Liver (tissue), 8 donors: ENCODE measurements at regions not wholly inside any gene's neighbourhood (a gene's known extent, or its start where the extent isn't known, plus 50 kb on each side); places are given as distances from the start of the nearest gene placed in this dataset.

Experiments used
- DNase-seq: peaks from one replicate; pipeline ENCODE4 v3.0.0-alpha.2; 2017; ENCODE audit warnings: low spot score
- H3K27ac ChIP-seq, 2 donors: one replicate each; pipeline ENCODE4 v1.7.0; 2013; ENCODE audit warnings: inconsistent platforms in 2 of 2, low read length in 2 of 2, control low read depth in 1 of 2, low read depth in 1 of 2, mild to moderate bottlenecking in 1 of 2
- H3K27me3 ChIP-seq, 4 donors: one replicate each; pipeline versions ENCODE4 v1.6.1 to v1.7.0; 2013; ENCODE audit warnings: low read length in 3 of 4, inconsistent platforms in 1 of 4, mild to moderate bottlenecking in 1 of 4, moderate library complexity in 1 of 4; ENCODE audit not compliant: control insufficient read depth in 4 of 4, insufficient read depth in 4 of 4
- H3K36me3 ChIP-seq, 4 donors: one replicate each; pipeline versions ENCODE4 v1.6.1 to v1.7.0; 2013; ENCODE audit warnings: low read length in 3 of 4, mild to moderate bottlenecking in 3 of 4, low read depth in 1 of 4, moderate library complexity in 1 of 4; ENCODE audit not compliant: control insufficient read depth in 4 of 4, insufficient read depth in 3 of 4
- H3K4me1 ChIP-seq, 4 donors: one replicate each; pipeline versions ENCODE4 v1.6.1 to v1.7.0; 2013; ENCODE audit warnings: low read length in 3 of 4, mild to moderate bottlenecking in 3 of 4, moderate library complexity in 1 of 4; ENCODE audit not compliant: control insufficient read depth in 4 of 4, insufficient read depth in 4 of 4
- H3K4me3 ChIP-seq, 3 donors: one replicate each; pipeline versions ENCODE4 v1.6.1 to v1.7.0; 2013; ENCODE audit warnings: low read length in 3 of 3, control low read depth in 1 of 3, low read depth in 1 of 3, mild to moderate bottlenecking in 1 of 3
- H3K9ac ChIP-seq, 2 donors: one replicate each; pipeline ENCODE4 v1.7.0; 2013; ENCODE audit warnings: low read length in 2 of 2, mild to moderate bottlenecking in 2 of 2, moderate library complexity in 2 of 2, control low read depth in 1 of 2, low read depth in 1 of 2
- H3K9me3 ChIP-seq, 4 donors: one replicate each; pipeline versions ENCODE4 v1.6.1 to v1.7.0; 2013; ENCODE audit warnings: low read length in 3 of 4; ENCODE audit not compliant: control insufficient read depth in 4 of 4
- CTCF ChIP-seq: fragments of 150-350 bp; IDR thresholded peaks from 2 replicates; pipeline ENCODE4 v1.5.1; 2017; ENCODE audit warnings: improper control_type of control experiment, low read depth, low read length; ENCODE audit not compliant: missing input control
- EGR1 ChIP-seq, 2 donors: IDR thresholded peaks; 2 replicates each; pipeline ENCODE4 v1.6.1; 2016 to 2018; ENCODE audit warnings: antibody characterized with exemption in 2 of 2, low read depth in 2 of 2
- FOXA1 ChIP-seq: IDR thresholded peaks from 2 replicates; pipeline ENCODE4 v1.6.1; 2016; ENCODE audit warnings: antibody characterized with exemption
- GABPA ChIP-seq, 2 donors: IDR thresholded peaks in 1 of 2; conservative IDR thresholded peaks in 1 of 2; 2 replicates each; pipeline ENCODE4 v1.6.1; 2016; ENCODE audit warnings: antibody characterized with exemption in 2 of 2, mild to moderate bottlenecking in 1 of 2, moderate library complexity in 1 of 2
- HNF4G ChIP-seq: IDR thresholded peaks from 2 replicates; pipeline ENCODE4 v1.6.1; 2016; ENCODE audit warnings: antibody characterized with exemption
- MAX ChIP-seq: IDR thresholded peaks from 2 replicates; pipeline ENCODE4 v1.6.1; 2016; ENCODE audit warnings: antibody characterized with exemption
- NR2F2 ChIP-seq: IDR thresholded peaks from 2 replicates; pipeline ENCODE4 v1.6.1; 2016; ENCODE audit warnings: antibody characterized with exemption
- RAD21 ChIP-seq, 2 donors: IDR thresholded peaks; 2 replicates each; pipeline ENCODE4 v1.6.1; 2016; ENCODE audit warnings: antibody characterized with exemption in 2 of 2, mild to moderate bottlenecking in 2 of 2
- REST ChIP-seq: IDR thresholded peaks from 2 replicates; pipeline ENCODE4 v1.6.1; 2016; ENCODE audit warnings: antibody characterized with exemption, mild to moderate bottlenecking
- RXRA ChIP-seq, 2 donors: IDR thresholded peaks; 2 replicates each; pipeline ENCODE4 v1.6.1; 2017 to 2018; ENCODE audit warnings: antibody characterized with exemption in 2 of 2, mild to moderate bottlenecking in 1 of 2
- TAF1 ChIP-seq: conservative IDR thresholded peaks from 2 replicates; pipeline ENCODE4 v1.6.1; 2016; ENCODE audit warnings: antibody characterized with exemption, mild to moderate bottlenecking
- YY1 ChIP-seq: IDR thresholded peaks from 2 replicates; pipeline ENCODE4 v1.6.1; 2016; ENCODE audit warnings: antibody characterized with exemption, mild to moderate bottlenecking
- ZBTB33 ChIP-seq: IDR thresholded peaks from 2 replicates; pipeline ENCODE4 v1.6.1; 2016; ENCODE audit warnings: antibody characterized with exemption
- WGBS: extraction: QIAGEN DNeasy Blood & Tissue Kit; methylation state at CpG from one replicate; pipeline ENCODE4 v1.1.7; 2013; 5-methylcytosine and 5-hydroxymethylcytosine counted together
- donor health status: healthy.
- donor health status: healthy.
- donor health status: healthy.
- donor health status: healthy.
- donor health status: healthy.

- Histone ChIP-seq H3K27me3 (no peaks in the 10 kb centered on the region), H3K36me3 (no peaks in the 10 kb centered on the region), H3K9me3 (no peaks in the 10 kb centered on the region), H3K4me1 (no peaks in the 10 kb centered on the region), H3K27ac (no peak overlapping the region), H3K4me3 (no peak overlapping the region), H3K9ac (no peak overlapping the region)
- DNase-seq = no peak
- TF ChIP-seq RAD21 (IDR thresholded peaks at IDR 0.05) (peak in 1 of 2 donors; percentile 27), CTCF (peak; percentile 16), YY1 (no peak)
These were observed 391.3 kb upstream of the FOXG1 start for GRCh38 chr14:28375295-28375694.

GRCh38 chr14:28381656-28382055, 384.9 kb upstream of the FOXG1 start:
- Histone ChIP-seq H3K27ac (no peak overlapping the region), H3K9ac (no peak overlapping the region), H3K27me3 (no peaks in the 10 kb centered on the region), H3K4me3 (no peak overlapping the region), H3K4me1 (no peaks in the 10 kb centered on the region), H3K36me3 (no peaks in the 10 kb centered on the region), H3K9me3 (no peaks in the 10 kb centered on the region)
- WGBS = 37% methylated on average over 2 of the region's 2 CpGs
- DNase-seq = no peak
- TF ChIP-seq ZBTB33 = no peak
- TF ChIP-seq MAX = no peak
- no peak for TF ChIP-seq RXRA (IDR thresholded peaks at IDR 0.05)
- no peak for TF ChIP-seq FOXA1
- TF ChIP-seq EGR1 (IDR thresholded peaks at IDR 0.05; ENCODE audit: low read depth in 2 of 2) = no peak
- TF ChIP-seq HNF4G = no peak
- no peak for TF ChIP-seq NR2F2
- TF ChIP-seq GABPA (IDR thresholded peaks at IDR 0.05 in 1 of 2, conservative IDR thresholded peaks at IDR 0.05 in 1 of 2) = no peak
- no peak for TF ChIP-seq TAF1
- TF ChIP-seq YY1 = no peak
- no peak for TF ChIP-seq REST
